Tibial artery (tissue), 4 donors: ENCODE measurements at regions not wholly inside any gene's neighbourhood (a gene's known extent, or its start where the extent isn't known, plus 50 kb on each side); places are given as distances from the start of the nearest gene placed in this dataset.
"Not testable (repeated sequence)": the region's sequence is repeated elsewhere in the genome, so short reads cannot be mapped to it uniquely, and the experiment has no call there.

ENCODE experiments used
- DNase-seq, 2 donors: peaks; one replicate each; pipeline ENCODE4 v3.0.0-alpha.2; 2019
- H3K27ac ChIP-seq, 2 donors: fragments of 200-600 bp; sonication (generic) in 1 of 2; 1 replicate in 1 of 2; 2 replicates in 1 of 2; pipeline ENCODE4 v1.5.1; 2018 to 2019; ENCODE audit warnings: mild to moderate bottlenecking in 1 of 2
- H3K27me3 ChIP-seq, 2 donors: fragments of 200-600 bp; sonication (generic) in 1 of 2; one replicate each; pipeline versions ENCODE4 v1.5.1 to v1.6.0; 2016 to 2019
- H3K36me3 ChIP-seq, 3 donors: fragments of 200-600 bp; sonication (generic) in 2 of 3; one replicate each; pipeline ENCODE4 v1.5.1; 2016 to 2019; ENCODE audit warnings: mild to moderate bottlenecking in 2 of 3
- H3K4me1 ChIP-seq, 4 donors: fragments of 200-600 bp; sonication (generic) in 2 of 4; 1 replicate in 3 of 4; 2 replicates in 1 of 4; pipeline ENCODE4 v1.5.1; 2016 to 2019
- H3K4me3 ChIP-seq, 2 donors: fragments of 200-600 bp; sonication (generic) in 1 of 2; 1 replicate in 1 of 2; 2 replicates in 1 of 2; pipeline ENCODE4 v1.5.1; 2018 to 2019; ENCODE audit warnings: mild to moderate bottlenecking in 2 of 2
- H3K9me3 ChIP-seq, 3 donors: fragments of 200-600 bp; sonication (generic) in 1 of 3; one replicate each; pipeline ENCODE4 v1.5.1; 2016 to 2019
- CTCF ChIP-seq, 2 experiments: fragments of 200-600 bp in 1 of 2; fragments of 450-650 bp in 1 of 2; IDR thresholded peaks; one replicate each; pipeline ENCODE4 v1.5.1; 2017 to 2019; ENCODE audit warnings: antibody characterized with exemption in 2 of 2, mild to moderate bottlenecking in 1 of 2, moderate library complexity in 1 of 2
- intact Hi-C: fragments of 100-400 bp; cut with DNase I; formaldehyde crosslinking; loops from one replicate; pipeline ENCODE4 v1.15.0; 2023; ENCODE audit warnings: low total_unique reads

- no peaks in the 10 kb centered on the region for H3K4me1 ChIP-seq
- DNase-seq, result no peak
- no peak overlapping the region for H3K4me3 ChIP-seq
- H3K36me3 ChIP-seq, result no peaks in the 10 kb centered on the region
- intact Hi-C loops, result no loop called here
- TF ChIP-seq CTCF (IDR thresholded peaks at IDR 0.05), result no peak
- no peaks in the 10 kb centered on the region for H3K27me3 ChIP-seq
- H3K9me3 ChIP-seq, result no peaks in the 10 kb centered on the region
- H3K27ac ChIP-seq, result no peak overlapping the region
Observed at GRCh38 chr4:116320859-116321258, 764.5 kb downstream of the TRAM1L1 start.

GRCh38 chr4:116303736-116304188 lies 781.6 kb downstream of the TRAM1L1 start:
- TF ChIP-seq CTCF (IDR thresholded peaks at IDR 0.05), result no peak
- H3K36me3 ChIP-seq, result no peaks in the 10 kb centered on the region
- H3K4me1 ChIP-seq, result no peaks in the 10 kb centered on the region
- no peak for DNase-seq
- H3K27me3 ChIP-seq, result no peaks in the 10 kb centered on the region
- H3K4me3 ChIP-seq, result no peak overlapping the region
- H3K9me3 ChIP-seq, result no peaks in the 10 kb centered on the region
- H3K27ac ChIP-seq, result no peak overlapping the region
- intact Hi-C loops, result no loop called here

- no peak for DNase-seq
- Histone ChIP-seq H3K27ac (no peak overlapping the region), H3K4me1 (no peaks in the 10 kb centered on the region), H3K36me3 (no peaks in the 10 kb centered on the region), H3K27me3 (no peaks in the 10 kb centered on the region), H3K4me3 (no peak overlapping the region), H3K9me3 (no peaks in the 10 kb centered on the region)
- intact Hi-C loops, result no loop called here
- TF ChIP-seq CTCF (IDR thresholded peaks at IDR 0.05), result no peak
Observed at GRCh38 chr4:116302990-116303735, 782.2 kb downstream of the TRAM1L1 start.

- no peak for DNase-seq
- intact Hi-C loops, result no loop called here
- H3K9me3 ChIP-seq, result peaks cover 0 to 8% (median 0%) of the 10 kb centered on the region in 3 donors
- no peaks in the 10 kb centered on the region for H3K36me3 ChIP-seq
- no peaks in the 10 kb centered on the region for H3K27me3 ChIP-seq
- TF ChIP-seq CTCF (IDR thresholded peaks at IDR 0.05), result no peak
- no peak overlapping the region for H3K4me3 ChIP-seq
- H3K4me1 ChIP-seq, result no peaks in the 10 kb centered on the region
- no peak overlapping the region for H3K27ac ChIP-seq
Observed at GRCh38 chr4:116275006-116275405, 810.4 kb downstream of the TRAM1L1 start.

GRCh38 chr4:116272336-116272735 lies 813.0 kb downstream of the TRAM1L1 start:
- Histone ChIP-seq H3K27me3 (no peaks in the 10 kb centered on the region), H3K4me1 (no peaks in the 10 kb centered on the region), H3K9me3 (peaks cover 0 to 8% (median 5%) of the 10 kb centered on the region in 3 donors), H3K4me3 (no peak overlapping the region), H3K36me3 (no peaks in the 10 kb centered on the region), H3K27ac (no peak overlapping the region)
- DNase-seq, result no peak
- TF ChIP-seq CTCF (IDR thresholded peaks at IDR 0.05), result no peak
- intact Hi-C loops, result loop anchor here (5.0 kb wide), 1 partner anchor 200 kb away; no protein-coding TSS in a partner anchor

- H3K27me3 ChIP-seq, H3K36me3 ChIP-seq, H3K4me1 ChIP-seq, DNase-seq, intact Hi-C loops, H3K27ac ChIP-seq, H3K4me3 ChIP-seq: not testable (repeated sequence)
- peaks cover 0 to 16% (median 9%) of the 10 kb centered on the region in 3 donors for H3K9me3 ChIP-seq
Observed at GRCh38 chr4:116260931-116261330, 824.4 kb downstream of the TRAM1L1 start.
